Hepatocyte (in vitro differentiated cells): ENCODE measurements at regions not wholly inside any gene's neighbourhood (a gene's known extent, or its start where the extent isn't known, plus 50 kb on each side); places are given as distances from the start of the nearest gene placed in this dataset.
"Not testable (repeated sequence)": the region's sequence is repeated elsewhere in the genome, so short reads cannot be mapped to it uniquely, and the experiment has no call there.

Experiments used
- CTCF ChIP-seq: fragments of 200-600 bp; sonication (generic); IDR thresholded peaks from 2 replicates; pipeline ENCODE4 v1.5.1; 2016; ENCODE audit warnings: antibody characterized with exemption, mild to moderate bottlenecking; ENCODE audit not compliant: poor library complexity
- EZH2 ChIP-seq: fragments of 200-600 bp; sonication (generic); IDR thresholded peaks from 2 replicates; pipeline ENCODE4 v1.6.1; 2016; ENCODE audit warnings: antibody characterized with exemption, mild to moderate bottlenecking, borderline replicate concordance
- EZH2phosphoT487 ChIP-seq: fragments of 200-600 bp; sonication (generic); IDR thresholded peaks from one replicate; pipeline ENCODE4 v1.6.1; 2018; ENCODE audit warnings: antibody characterized with exemption, mild to moderate bottlenecking, low read depth, moderate library complexity; ENCODE audit not compliant: unreplicated experiment, severe bottlenecking

- TF ChIP-seq CTCF, EZH2, EZH2phosphoT487: not testable (repeated sequence)
These were observed 57.1 kb upstream of the LYRM9 start for GRCh38 chr17:27950225-27950624.
